CD1c-positive myeloid dendritic cell (primary cell): ENCODE measurements at regions not wholly inside any gene's neighbourhood (a gene's known extent, or its start where the extent isn't known, plus 50 kb on each side); places are given as distances from the start of the nearest gene placed in this dataset.
A peak's percentile ranks its signal among the peaks of the same experiment; 100 is the strongest.

Experiments
- DNase-seq: peaks from one replicate; pipeline ENCODE4 v3.0.0-alpha.2; 2016; ENCODE audit errors: extremely low spot score

- DNase-seq = no peak
Observed at GRCh38 chr13:33746867-33747266, 71.1 kb upstream of the RFC3 start.

- no peak for DNase-seq
Observed at GRCh38 chr13:33751151-33751550, 66.8 kb upstream of the RFC3 start.

- DNase-seq = no peak
Observed at GRCh38 chr13:33752094-33752493, 65.9 kb upstream of the RFC3 start.

- no peak for DNase-seq
Observed at GRCh38 chr13:33752597-33752996, 65.4 kb upstream of the RFC3 start.

- DNase-seq = no peak
Observed at GRCh38 chr13:33756929-33757328, 61.0 kb upstream of the RFC3 start.

GRCh38 chr13:33757713-33758112, 60.2 kb upstream of the RFC3 start:
- peak; percentile 65 for DNase-seq

GRCh38 chr13:33758113-33758512, 59.8 kb upstream of the RFC3 start:
- no peak for DNase-seq

- no peak for DNase-seq
Observed at GRCh38 chr13:33761740-33762139, 56.2 kb upstream of the RFC3 start.

GRCh38 chr13:33763021-33763420, 54.9 kb upstream of the RFC3 start:
- no peak for DNase-seq

- DNase-seq = no peak
Observed at GRCh38 chr13:33764716-33765115, 53.2 kb upstream of the RFC3 start.

- no peak for DNase-seq
Observed at GRCh38 chr13:33766329-33767123, 51.4 kb upstream of the RFC3 start.

GRCh38 chr13:33767140-33767539, 50.8 kb upstream of the RFC3 start:
- DNase-seq = no peak
